NCI-H524 (cell line): ENCODE measurements at regions not wholly inside any gene's neighbourhood (a gene's known extent, or its start where the extent isn't known, plus 50 kb on each side); places are given as distances from the start of the nearest gene placed in this dataset.
A peak's percentile ranks its signal among the peaks of the same experiment; 100 is the strongest.

ENCODE experiments used
- DNase-seq, 2 experiments: peaks; one replicate each; lab custom pipeline; 2025; lab: John Stamatoyannopoulos, UW

DNA sequence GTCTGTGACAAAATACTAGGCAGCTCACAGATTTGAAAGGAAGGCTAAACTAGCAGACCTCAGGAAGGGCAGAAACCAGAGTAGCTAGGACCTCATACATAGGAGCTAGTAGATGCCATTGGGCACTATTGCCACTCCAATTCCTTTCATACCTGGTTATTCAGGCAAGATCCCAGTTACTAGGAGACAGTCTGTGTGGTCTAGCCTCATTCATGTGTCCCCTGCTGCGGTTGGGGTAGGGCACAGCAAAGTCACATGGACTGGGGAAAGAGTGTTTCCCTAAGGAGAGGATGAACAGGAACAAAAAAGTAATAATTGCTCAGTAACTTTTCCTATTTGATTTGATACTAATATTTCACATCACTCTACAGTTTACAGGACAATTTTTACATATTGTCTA is 204.6 kb upstream of the HEY2 start:
- no peak for DNase-seq

- peak in 1 of 2 experiments; percentile 19 for DNase-seq
Observed at GRCh38 chr6:125546841-125547251, 202.6 kb upstream of the HEY2 start.

GRCh38 chr6:125547381-125547780 is 202.1 kb upstream of the HEY2 start:
- no peak for DNase-seq

DNA sequence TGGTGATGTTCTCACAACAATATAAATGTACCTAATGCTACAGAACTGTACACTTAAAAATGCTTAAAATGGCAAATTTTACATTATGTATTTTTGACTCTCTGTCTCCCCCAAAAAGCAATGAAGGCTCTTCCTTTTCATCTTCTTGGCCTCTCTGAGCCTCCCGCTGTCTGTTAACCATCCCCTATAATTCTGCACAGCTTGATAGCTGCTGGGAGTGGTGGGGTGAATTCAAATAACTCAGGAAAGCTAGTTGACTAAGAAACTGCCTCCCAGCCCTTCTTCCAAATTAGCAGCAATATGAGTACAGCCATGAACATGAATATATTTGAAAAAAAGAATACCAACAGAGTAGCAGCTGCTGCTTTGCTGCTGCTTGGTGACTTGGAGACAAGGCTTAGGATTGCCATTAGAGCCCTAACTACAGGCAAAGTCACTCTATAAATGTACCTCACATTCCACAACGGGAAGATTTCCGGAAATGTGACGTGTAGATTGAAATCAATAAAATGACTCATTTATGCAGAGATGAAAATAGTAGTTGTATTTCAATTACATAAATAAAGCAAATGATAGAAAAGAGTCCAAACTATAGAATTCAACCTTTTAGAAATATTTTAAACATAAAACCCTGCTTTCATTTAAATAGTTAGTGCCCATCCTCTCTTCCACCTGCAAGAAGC is 200.1 kb upstream of the HEY2 start:
- DNase-seq = no peak

- DNase-seq = no peak
Observed at GRCh38 chr6:125550892-125551291, 198.5 kb upstream of the HEY2 start.

GRCh38 chr6:125552819-125553218 is 196.6 kb upstream of the HEY2 start:
- DNase-seq = no peak

GRCh38 chr6:125554456-125554855 is 195.0 kb upstream of the HEY2 start:
- no peak for DNase-seq

GRCh38 chr6:125558241-125558843 is 191.1 kb upstream of the HEY2 start:
- DNase-seq = peak; percentile 95 to 97

DNA sequence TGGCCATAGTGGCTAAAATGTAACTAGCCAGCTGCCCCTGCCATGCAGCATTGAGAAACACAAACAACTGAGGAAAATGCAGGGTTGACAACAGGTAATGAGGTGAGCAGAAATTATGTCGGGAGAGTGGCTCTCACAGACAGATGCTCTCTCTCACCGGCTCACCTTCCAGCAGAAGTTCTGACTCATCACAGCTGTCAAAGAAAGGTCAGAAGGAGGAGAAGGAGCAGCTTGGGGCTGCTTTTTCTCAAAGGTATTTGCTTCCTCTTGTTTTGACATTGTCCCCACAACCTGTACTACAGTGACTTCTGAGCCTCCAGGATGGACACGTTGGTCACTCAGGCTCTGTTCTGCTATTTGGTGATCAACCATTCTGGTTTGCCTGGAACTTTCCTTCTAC is 190.5 kb upstream of the HEY2 start:
- peak; percentile 72 to 86 for DNase-seq

DNA sequence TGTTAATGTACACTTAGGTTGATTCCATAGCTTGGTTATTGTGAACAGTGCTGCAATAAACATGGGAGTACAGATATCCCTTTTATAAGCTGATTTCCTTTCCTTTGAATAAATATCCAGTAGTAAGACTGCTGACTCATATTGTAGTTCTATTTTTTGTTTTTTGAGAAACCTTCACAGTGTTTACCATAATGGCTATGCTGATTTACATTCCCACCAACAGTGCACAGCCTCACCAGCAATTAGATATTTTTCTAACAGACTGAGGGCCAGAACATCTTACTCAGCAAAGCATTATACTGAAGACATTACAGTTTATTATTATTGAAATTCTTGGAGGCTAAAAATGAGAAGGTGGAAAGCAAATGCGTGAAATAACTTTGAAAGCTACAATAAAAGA is 187.3 kb upstream of the HEY2 start:
- no peak for DNase-seq

- DNase-seq = no peak
Observed at GRCh38 chr6:125564941-125565340, 184.5 kb upstream of the HEY2 start.

- DNase-seq = no peak
Observed at GRCh38 chr6:125567407-125567806, 182.0 kb upstream of the HEY2 start.

GRCh38 chr6:125568609-125569008 is 180.8 kb upstream of the HEY2 start:
- DNase-seq = no peak

DNA sequence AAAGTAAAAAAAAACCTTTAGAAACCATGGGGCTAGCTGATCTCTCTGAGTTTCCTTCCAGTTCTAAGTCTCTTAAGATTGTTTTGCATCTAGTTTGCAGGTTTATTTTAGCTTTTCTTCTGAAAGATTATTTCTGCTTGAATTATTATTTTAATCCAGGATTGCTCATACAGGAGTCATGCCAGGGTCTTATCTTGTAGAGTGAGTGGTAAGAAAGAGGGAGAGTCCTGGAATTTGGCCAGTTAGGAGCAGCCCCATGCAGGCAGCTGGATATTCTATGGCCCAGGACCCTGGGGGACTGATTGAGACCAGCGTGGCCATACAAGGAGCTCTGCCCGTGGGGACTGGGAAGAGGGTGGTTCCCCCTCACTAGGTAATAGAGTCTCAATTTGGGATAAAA is 178.9 kb upstream of the HEY2 start:
- DNase-seq = no peak

DNA sequence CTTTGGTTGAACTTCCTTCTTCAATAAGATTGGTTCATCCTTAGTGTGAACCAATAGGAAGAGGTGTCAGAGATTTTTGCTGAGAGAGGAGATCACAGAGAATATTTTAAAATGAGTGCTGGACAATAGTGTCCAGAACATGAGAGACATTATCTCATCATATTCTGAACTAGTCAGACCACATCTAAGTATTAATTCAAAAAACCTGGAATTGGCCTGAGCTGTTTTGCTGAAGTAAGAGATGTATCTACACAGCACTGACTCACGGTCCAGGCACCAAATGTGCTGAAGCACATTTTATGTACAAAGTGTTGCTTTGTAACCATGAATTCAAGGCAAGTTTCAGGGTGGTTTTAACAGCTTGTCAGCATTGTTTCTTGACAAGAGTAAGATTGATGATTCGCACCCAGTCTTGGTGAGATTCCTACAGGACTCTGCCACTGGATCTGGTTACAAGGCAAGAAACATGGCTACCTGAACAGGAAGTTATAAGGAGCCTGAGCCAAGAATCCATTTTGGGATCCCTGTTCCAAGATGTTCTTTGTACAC is 178.2 kb upstream of the HEY2 start:
- DNase-seq = no peak

- peak; percentile 11 to 47 for DNase-seq
Observed at GRCh38 chr6:125574604-125575003, 174.8 kb upstream of the HEY2 start.

DNA sequence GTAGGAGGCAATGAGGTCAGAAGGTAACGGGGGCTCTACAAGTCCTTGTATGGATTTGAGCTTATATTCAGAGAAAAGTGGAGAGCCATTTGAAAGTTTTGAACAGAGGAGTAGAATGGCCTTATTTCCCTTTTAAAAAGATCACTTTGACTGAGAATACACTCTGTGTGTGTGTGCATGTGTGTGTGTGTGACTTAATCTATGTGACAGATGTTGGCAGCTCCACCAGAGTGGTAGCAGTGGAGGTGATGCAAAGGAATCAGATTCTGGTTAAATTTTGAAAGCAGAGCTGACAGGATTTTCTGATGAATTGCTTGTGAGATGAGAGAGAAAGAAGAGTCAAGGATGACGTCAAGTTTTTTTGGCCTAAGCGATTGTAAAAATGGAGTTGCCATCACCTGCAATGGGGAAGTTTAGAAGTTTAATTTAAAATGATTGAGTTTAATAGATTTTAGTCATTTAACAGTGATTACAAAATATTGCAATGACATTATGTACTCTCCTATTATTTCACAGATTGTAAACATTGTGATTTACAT is 172.2 kb upstream of the HEY2 start:
- DNase-seq = peak; percentile 54 to 87

- DNase-seq = peak; percentile 97 to 99
Observed at GRCh38 chr6:125584468-125584939, 164.9 kb upstream of the HEY2 start.

GRCh38 chr6:125585470-125585869 is 164.0 kb upstream of the HEY2 start:
- DNase-seq = no peak

- DNase-seq = no peak
Observed at GRCh38 chr6:125586074-125586473, 163.4 kb upstream of the HEY2 start.

DNA sequence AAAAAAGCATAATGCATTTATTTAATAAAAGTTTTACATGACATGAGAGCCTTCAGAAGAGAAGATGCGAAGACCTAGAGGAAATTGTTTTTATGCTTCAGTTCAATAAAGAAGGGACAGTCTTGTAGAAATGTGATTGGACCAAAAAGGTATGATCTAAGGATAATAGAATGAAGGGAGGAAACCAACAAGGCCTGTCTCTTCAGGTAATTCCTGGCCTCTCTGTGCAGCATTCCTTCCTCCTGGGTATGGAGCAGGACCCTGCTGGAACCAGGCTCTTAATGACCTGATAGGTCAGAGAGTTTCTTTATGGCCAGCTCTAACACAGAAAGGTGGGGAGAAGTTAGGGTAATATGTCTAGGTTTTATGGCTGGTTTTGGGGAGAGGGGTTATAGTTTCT is 162.8 kb upstream of the HEY2 start:
- no peak for DNase-seq

DNA sequence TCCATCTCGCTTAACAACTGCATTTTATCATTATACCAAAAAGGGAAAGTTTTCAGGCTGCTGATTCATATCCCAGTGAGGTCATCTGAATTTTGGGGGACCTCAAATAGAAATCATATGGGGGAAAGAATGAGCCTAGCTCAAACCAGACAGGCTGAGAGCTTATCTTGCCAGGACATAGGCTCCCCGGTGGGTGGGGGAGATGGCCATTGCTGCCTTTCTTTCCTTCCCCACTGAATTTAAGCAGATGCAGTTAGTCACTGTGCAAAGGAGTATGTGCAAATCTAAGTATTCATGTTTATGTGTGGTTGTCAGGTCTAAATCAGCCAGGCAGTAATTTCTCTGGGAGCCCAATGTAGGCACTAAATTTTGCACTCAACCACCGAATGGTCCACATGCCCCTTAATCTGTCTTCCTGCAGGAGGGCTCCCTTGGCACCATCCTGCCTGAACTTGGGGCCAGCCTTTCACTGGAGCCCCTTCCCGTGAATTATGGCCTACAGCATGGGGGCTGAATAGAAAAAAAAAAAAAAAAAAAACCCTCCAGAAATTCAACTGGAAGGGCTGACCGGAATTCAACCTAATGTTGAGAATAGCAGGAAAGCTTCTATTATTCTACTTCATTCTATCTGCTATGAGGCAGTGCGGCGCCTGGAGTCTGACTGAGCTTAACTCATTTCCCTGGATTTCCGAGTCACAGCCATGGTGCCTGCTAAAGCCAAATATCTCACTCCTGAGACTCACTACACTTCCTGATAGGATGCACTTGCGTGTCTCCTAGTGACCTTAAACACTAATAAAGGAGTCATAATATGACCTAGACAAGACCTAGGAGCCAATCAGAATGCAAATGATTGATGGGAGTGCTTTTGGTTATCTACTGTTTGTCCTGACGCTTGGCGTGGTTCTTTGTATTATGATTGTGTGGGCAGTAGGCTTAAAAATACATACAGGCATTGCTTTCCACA is 161.5 kb upstream of the HEY2 start:
- DNase-seq = no peak
